PC-3 (cell line): ENCODE measurements at regions not wholly inside any gene's neighbourhood (a gene's known extent, or its start where the extent isn't known, plus 50 kb on each side); places are given as distances from the start of the nearest gene placed in this dataset.

Experiments
- CTCF ChIP-seq: fragments of 300-600 bp; sonication (generic); conservative IDR thresholded peaks from 2 replicates; pipeline ENCODE4 v1.5.1; 2017; ENCODE audit warnings: antibody characterized with exemption, low read depth, mild to moderate bottlenecking, low read length
- EZH2 ChIP-seq: fragments of 300-600 bp; sonication (generic); IDR thresholded peaks from one replicate; pipeline ENCODE4 v1.6.1; 2017; ENCODE audit warnings: antibody characterized with exemption, mild to moderate bottlenecking, low read length; ENCODE audit not compliant: unreplicated experiment
- EZH2phosphoT487 ChIP-seq: fragments of 300-600 bp; sonication (generic); IDR thresholded peaks from 2 replicates; pipeline ENCODE4 v1.6.1; 2018; ENCODE audit warnings: mild to moderate bottlenecking, antibody characterized with exemption, low read length, borderline replicate concordance

DNA sequence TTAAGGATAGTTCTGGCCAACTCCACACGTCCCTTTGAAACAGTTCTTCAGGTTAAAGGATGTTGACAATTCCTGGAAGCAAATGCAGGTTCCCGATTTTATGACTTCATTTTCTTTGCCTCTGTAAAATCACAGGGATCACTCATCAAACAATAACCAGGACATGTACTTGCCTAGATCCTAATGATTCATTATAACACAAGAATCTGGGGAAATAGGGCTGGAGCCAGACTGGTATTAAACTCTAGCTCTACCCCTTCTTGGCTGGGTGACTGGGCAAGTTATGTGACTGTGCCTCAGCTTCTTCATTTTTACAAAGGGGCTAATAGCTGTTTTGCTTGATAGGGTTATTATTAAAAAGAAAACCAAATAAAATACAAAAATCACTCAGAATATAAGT is 56.0 kb upstream of the KCND2 start:
- TF ChIP-seq EZH2: no peak
- no peak for TF ChIP-seq CTCF
- no peak for TF ChIP-seq EZH2phosphoT487
